LNCaP clone FGC (cell line): ENCODE measurements at regions not wholly inside any gene's neighbourhood (a gene's known extent, or its start where the extent isn't known, plus 50 kb on each side); places are given as distances from the start of the nearest gene placed in this dataset.

Source experiments
- DNase-seq: peaks from one replicate; pipeline ENCODE4 v3.0.0-alpha.2; 2011; ENCODE audit warnings: low read depth
- H3K4me3 ChIP-seq: 2 replicates; pipeline ENCODE4 v1.5.1; 2011; ENCODE audit warnings: mild to moderate bottlenecking, low read depth, low read length, control low read depth
- CTCF ChIP-seq: IDR thresholded peaks from 2 replicates; pipeline ENCODE4 v1.5.1; 2012; ENCODE audit warnings: mild to moderate bottlenecking; ENCODE audit not compliant: control insufficient read depth, insufficient read depth; ENCODE audit errors: extremely low read depth

GRCh38 chr14:49478784-49479183, 107.4 kb downstream of the RPS29 start:
- H3K4me3 ChIP-seq = peak overlapping the region; percentile 14; the same call in 1 of the 2 replicates
- TF ChIP-seq CTCF = no peak
- peak; percentile 76 for DNase-seq

GRCh38 chr14:49467091-49467490, 119.1 kb downstream of the RPS29 start:
- DNase-seq = no peak
- H3K4me3 ChIP-seq = no peak overlapping the region
- no peak for TF ChIP-seq CTCF

GRCh38 chr14:49464885-49465284, 121.3 kb downstream of the RPS29 start:
- no peak overlapping the region for H3K4me3 ChIP-seq
- peak; percentile 3; the same call in 1 of the 2 replicates for TF ChIP-seq CTCF
- DNase-seq = no peak

- DNase-seq = no peak
Observed at GRCh38 chr14:49463146-49463545, 123.0 kb downstream of the RPS29 start.

GRCh38 chr14:49461529-49462401, 124.4 kb downstream of the RPS29 start:
- peak; percentile 73 for DNase-seq
- H3K4me3 ChIP-seq = no peak overlapping the region
- TF ChIP-seq CTCF = peak; percentile 78

More at GRCh38 chr14:49463146-49463545, 123.0 kb downstream of the RPS29 start:
- no peak for TF ChIP-seq CTCF
- no peak overlapping the region for H3K4me3 ChIP-seq

- no peak for TF ChIP-seq CTCF
Observed at GRCh38 chr14:49460662-49461061, 125.5 kb downstream of the RPS29 start.

More at GRCh38 chr14:49460662-49461061, 125.5 kb downstream of the RPS29 start:
- H3K4me3 ChIP-seq = no peak overlapping the region
- peak; percentile 84 for DNase-seq
